ENCODE measurements at regions not wholly inside any gene's neighbourhood (a gene's known extent, or its start where the extent isn't known, plus 50 kb on each side); places are given as distances from the start of the nearest gene placed in this dataset.

DNA sequence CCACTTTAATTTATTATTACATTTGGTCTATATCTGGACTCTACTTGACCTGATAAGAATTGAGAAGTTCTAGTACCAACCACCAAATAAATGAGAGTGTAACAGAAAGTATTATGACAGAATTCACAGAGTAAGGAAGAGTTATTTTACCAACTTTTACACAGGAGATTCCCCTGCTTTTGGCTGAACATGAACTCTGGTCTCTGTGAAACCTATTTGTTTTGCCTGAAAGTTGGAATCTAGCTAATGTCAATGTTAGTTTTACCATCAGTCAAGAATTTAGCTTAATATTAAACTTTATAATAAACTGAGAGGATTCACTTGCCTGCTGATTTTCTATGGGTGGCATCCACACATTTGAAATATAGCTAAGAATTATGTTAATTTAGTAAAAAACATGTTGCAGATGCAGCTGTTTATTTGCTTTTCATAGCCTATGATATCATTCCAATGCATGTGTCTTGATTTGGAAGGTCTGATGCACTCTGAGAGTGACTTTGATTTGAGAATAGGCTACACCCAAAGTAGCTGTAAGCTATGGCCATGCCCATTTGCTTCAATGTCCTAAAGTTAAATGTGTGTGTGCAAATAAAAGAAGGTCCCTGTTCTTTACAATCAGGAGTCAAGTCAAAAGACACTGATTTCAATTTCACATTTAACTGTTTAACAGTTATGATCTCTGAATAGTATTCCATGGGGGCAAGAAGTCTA, 150.9 kb upstream of the RASGEF1B start:
- TF ChIP-seq, protein P1, sequence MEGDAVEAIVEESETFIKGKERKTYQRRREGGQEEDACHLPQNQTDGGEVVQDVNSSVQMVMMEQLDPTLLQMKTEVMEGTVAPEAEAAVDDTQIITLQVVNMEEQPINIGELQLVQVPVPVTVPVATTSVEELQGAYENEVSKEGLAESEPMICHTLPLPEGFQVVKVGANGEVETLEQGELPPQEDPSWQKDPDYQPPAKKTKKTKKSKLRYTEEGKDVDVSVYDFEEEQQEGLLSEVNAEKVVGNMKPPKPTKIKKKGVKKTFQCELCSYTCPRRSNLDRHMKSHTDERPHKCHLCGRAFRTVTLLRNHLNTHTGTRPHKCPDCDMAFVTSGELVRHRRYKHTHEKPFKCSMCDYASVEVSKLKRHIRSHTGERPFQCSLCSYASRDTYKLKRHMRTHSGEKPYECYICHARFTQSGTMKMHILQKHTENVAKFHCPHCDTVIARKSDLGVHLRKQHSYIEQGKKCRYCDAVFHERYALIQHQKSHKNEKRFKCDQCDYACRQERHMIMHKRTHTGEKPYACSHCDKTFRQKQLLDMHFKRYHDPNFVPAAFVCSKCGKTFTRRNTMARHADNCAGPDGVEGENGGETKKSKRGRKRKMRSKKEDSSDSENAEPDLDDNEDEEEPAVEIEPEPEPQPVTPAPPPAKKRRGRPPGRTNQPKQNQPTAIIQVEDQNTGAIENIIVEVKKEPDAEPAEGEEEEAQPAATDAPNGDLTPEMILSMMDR (conservative IDR thresholded peaks at IDR 0.05; ENCODE audit: low read length): no peak
- no peak overlapping the region for H3K4me3 ChIP-seq (ENCODE audit: low read length)
- DNase-seq (ENCODE audit: low read depth): no peak

DNA sequence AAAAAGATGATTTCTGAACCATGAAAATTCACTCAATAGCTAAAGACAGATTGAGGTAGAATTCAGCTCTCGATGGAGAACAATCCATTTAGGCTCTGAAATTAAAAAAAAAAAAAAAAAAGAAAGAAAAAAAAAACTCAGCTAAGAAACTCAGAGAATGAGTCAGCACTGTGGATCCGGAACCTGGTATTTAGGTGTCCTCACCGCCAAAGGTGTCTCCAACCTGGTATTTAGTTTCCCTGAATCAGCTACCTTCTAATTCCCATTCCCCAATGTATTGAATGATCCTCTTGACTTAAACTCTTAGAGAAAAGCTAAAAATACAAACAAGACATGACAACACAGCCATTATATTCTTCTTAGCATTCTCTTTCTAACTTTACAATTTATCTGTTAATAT, 150.3 kb upstream of the RASGEF1B start:
- TF ChIP-seq, protein P1 (conservative IDR thresholded peaks at IDR 0.05; ENCODE audit: low read length): no peak
- DNase-seq (ENCODE audit: low read depth): no peak
- no peak overlapping the region for H3K4me3 ChIP-seq (ENCODE audit: low read length)

DNA sequence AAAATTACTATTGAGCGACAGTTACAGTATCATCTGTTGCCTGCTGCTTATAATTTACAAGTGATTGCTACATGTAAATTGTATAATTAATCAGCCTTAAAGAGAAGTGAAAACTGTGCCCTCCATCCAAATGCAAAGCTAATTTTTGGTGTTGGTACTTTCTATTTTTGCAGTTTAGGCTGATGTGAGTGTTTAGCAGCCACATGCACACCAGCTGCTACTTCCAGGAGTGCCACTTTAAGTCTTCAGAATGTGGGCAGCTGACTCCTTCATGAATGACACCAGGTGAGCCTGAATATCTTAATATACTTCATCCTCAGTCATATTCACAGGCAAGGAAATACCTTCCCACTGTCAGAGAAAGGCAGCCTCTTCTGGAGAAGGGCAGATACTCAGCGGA, 149.8 kb upstream of the RASGEF1B start:
- TF ChIP-seq, protein P1 (conservative IDR thresholded peaks at IDR 0.05; ENCODE audit: low read length): no peak
- H3K4me3 ChIP-seq (ENCODE audit: low read length): no peak overlapping the region
- no peak for DNase-seq (ENCODE audit: low read depth)

DNA sequence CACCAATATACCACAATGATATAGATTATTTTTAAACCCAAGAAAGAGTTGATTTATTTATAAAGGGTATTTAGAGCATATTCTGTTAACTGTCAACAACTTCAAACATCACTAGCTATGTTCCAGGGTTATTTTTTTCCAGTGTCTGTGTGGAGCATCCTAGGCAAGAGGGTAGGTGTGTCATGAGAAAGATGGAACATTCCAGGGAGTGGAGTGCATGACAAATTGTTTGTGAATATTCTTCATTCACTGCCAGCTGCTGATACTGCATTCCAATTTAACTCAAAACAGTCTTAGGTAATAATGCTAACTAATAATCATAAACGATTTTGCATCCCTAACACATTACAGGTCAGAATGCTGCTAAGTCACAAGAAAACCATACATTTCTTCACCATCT, 148.7 kb upstream of the RASGEF1B start:
- DNase-seq (ENCODE audit: low read depth): no peak
- H3K4me3 ChIP-seq (ENCODE audit: low read length): no peak overlapping the region
- TF ChIP-seq, protein P1 (conservative IDR thresholded peaks at IDR 0.05; ENCODE audit: low read length): no peak

DNA sequence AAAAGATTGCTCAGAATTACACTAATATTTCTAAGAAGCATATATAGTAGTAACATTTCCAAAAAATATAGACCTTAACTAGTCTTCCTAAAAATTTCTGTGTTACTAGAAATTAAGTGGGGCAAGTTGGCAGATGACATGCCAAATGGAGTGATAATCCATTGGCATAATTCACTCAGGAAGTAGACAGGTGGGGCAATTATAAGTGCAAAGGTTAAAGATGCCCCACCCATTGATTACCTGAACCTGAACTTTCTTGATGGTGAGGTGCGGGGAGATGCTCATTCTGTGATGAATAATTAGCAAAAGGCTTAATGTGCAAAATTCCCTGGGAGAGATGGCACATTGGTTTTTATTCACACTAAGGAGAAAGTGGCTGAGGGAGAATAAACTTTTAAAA, 145.8 kb upstream of the RASGEF1B start:
- TF ChIP-seq, protein P1 (conservative IDR thresholded peaks at IDR 0.05; ENCODE audit: low read length): no peak

DNA sequence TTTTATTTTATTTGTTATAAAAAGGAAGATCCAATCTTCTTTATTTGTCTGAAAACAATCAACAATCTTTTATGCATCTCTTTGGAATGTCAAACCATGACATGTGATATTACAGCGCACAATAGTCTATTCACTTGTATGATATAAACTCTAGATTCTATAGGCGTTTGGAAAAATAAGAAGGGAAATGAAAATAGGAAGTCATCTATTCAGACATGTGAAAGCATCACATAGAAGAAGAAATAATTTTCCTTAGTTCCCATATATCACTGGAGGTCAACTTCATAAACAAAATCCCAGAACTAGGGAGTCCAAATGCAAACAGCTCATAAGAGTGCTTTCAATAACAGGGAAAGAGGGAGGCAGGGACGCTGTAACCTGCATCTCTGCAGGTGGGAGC, 139.5 kb upstream of the RASGEF1B start:
- no peak for DNase-seq (ENCODE audit: low read depth)
- TF ChIP-seq, protein P1 (conservative IDR thresholded peaks at IDR 0.05; ENCODE audit: low read length): no peak
- no peak overlapping the region for H3K4me3 ChIP-seq (ENCODE audit: low read length)

More for the DNA sequence above, 145.8 kb upstream of the RASGEF1B start:
- H3K4me3 ChIP-seq (ENCODE audit: low read length): no peak overlapping the region
- no peak for DNase-seq (ENCODE audit: low read depth)

DNA sequence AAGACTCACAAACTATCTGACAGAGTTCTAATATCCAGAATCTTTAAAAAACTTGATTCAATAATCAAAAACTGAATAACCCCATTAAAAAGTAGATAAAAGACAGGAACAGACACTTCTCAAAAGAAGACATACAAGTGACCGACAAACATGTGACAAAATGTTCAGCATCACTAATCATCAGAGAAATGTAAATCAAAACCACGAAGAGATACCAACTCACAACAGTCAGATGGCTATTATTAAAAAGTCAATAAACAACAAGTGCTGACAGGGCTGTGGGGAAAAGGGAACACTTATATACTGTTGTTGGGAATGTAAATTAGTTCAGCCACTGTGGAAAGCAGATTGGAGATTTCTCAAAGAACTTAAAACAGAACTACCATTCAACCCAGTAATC, 138.1 kb upstream of the RASGEF1B start:
- TF ChIP-seq, protein P1 (conservative IDR thresholded peaks at IDR 0.05; ENCODE audit: low read length): no peak
- no peak overlapping the region for H3K4me3 ChIP-seq (ENCODE audit: low read length)
- no peak for DNase-seq (ENCODE audit: low read depth)

All from AG10803 (cell line).